HG02970 (cell line): ENCODE measurements at regions not wholly inside any gene's neighbourhood (a gene's known extent, or its start where the extent isn't known, plus 50 kb on each side); places are given as distances from the start of the nearest gene placed in this dataset.
"Not testable (repeated sequence)": the region's sequence is repeated elsewhere in the genome, so short reads cannot be mapped to it uniquely, and the experiment has no call there.

Experiments used
- ATAC-seq: cut with Tn5 transposase; IDR thresholded peaks from one replicate; pipeline ENCODE4 v1.9.1; 2021; ENCODE audit warnings: mild to moderate bottlenecking, moderate library complexity, moderate number of reproducible peaks; ENCODE audit not compliant: unreplicated experiment, low FRiP score

DNA sequence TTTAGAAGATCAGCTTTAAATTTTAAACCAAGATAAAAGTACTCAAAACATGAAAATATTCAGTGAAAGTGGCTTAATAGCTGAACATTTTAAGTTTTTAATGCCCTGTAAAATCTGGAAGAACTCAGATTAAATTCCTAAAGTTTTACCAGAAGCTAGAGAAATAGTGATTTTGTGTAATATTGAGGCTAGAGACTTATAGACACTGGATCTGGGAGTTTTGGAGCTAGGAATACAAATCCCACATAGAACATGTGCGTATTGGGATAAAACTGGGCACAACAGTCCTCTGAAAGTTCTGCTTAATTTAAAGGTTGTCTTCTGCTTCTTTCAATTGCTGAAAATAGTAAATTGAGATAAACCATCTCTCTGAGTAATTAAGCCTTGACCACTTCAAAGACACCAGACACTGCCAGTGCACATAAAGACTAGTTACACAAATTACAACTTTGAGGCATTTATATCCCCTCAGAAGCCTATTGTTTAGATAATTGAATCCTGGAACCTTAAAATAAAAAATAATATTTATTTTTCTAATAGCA, 1382.5 kb downstream of the OTOL1 start:
- ATAC-seq: no peak

GRCh38 chr3:162884373-162884772, 1387.8 kb downstream of the OTOL1 start:
- no peak for ATAC-seq

GRCh38 chr3:162892921-162893793, 1396.5 kb downstream of the OTOL1 start:
- no peak for ATAC-seq

DNA sequence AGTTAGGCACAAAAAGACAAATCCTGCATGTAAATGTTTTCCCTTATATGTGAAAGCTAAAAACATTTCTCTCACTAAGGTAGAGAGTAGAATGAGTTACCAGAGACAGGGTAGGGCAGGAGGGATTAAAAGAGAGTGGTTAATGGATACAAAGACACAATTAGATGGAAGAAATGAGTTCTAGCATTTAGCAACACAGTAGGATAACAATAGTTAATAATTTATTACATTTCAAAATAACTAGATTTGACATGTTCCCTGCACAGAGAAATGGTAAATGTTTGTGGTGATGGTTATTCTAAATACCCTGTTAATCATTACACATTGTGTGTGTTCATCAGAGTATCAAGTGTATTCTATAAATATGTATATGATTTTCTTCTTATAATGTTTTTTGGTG, 1400.7 kb downstream of the OTOL1 start:
- ATAC-seq: no peak

GRCh38 chr3:162932503-162932902, 1435.9 kb downstream of the OTOL1 start:
- ATAC-seq: no peak

DNA sequence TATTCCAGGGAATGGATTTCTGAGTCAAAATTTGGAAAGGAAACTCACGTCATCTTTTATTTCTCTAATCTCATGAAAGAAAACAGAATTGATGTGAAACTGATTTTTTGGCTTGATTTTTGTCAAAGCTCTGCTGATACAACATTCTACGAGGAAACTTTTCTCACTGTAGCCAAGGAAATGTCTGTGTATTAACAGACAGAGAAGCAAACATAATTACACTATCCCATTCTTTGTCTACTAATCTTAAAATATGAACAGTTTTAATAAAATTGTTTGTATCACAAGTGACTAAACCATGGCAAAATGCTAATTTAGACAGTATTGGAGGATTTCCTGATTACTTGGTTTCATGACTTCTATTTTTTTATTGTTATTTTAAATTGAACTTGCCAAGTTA, 1437.0 kb downstream of the OTOL1 start:
- ATAC-seq: no peak

DNA sequence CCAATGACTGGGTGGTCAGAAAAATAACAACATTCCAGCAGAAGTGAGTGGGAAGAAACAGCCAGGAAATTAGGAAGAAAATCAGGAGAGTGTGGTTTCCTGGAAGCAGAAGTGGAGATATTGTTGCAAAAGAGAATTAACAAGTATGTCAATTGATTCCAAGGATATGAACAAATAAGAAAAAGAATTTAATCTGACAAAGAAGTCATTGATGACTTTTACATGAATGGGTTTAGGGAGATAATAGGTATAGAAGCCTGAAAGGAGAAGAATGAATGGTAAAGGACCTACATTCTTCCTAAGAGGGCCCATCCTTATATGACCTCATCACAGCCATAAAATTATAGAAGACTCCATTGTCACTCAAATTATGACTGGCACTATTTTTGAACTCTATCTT, 1440.1 kb downstream of the OTOL1 start:
- ATAC-seq: no peak

- no peak for ATAC-seq
Observed at GRCh38 chr3:162938083-162938482, 1441.5 kb downstream of the OTOL1 start.

DNA sequence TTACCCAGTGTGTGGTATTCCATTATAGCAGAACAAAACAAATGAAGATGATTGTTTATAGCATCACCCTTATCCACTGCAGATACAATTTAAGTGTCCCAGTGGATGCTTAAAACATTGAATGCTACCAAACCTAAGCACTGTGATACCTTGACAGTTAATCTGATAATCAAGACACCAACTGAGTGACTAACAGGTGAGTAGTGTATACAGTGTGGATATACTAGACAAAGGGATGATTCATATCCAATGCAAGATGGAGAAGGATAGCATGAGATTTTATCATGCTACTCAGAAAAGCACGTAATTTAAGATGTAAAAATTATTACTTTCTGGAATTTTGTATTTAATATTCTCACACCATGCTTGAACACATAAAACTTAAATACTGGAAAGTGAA, 1449.0 kb downstream of the OTOL1 start:
- no peak for ATAC-seq

- no peak for ATAC-seq
Observed at GRCh38 chr3:162956711-162957110, 1460.1 kb downstream of the OTOL1 start.

- ATAC-seq: no peak
Observed at GRCh38 chr3:162960269-162960668, 1463.7 kb downstream of the OTOL1 start.

DNA sequence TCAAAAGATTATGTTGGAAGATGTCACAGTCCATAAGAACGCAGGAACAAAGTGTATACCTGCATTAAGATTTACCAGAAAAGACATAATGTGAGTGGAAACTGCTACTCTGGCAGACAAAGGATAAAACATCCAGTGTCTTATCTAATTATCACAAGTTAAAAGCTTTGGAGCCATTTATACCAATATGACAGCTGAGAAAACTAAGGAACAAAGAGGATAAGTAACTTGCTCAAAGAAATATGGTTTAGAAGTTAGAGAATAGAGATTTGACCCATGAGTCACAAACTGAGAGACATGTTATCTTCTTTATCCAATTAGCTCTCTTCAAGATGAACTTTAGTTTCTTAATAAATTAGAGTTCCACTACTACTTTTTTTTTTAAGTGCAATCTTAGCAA, 1473.7 kb downstream of the OTOL1 start:
- no peak for ATAC-seq

DNA sequence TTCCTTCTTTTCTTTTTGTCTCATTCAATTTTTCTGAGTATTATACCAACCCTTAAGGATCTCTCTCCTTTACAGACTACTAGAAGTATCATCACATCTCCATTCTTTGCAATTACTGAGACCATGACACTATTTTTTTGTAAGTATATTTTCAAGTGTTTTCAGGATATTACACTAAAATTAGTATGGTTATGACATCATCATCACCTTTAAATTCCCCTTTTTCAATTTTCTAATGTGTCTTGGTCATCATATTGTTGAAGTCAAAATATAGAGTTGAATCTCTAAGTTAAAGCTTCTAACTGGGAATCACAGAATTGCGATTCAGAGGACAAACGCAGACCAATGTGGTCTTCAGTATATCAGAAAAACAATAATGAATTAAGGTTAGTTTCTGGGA, 1475.1 kb downstream of the OTOL1 start:
- ATAC-seq: no peak

DNA sequence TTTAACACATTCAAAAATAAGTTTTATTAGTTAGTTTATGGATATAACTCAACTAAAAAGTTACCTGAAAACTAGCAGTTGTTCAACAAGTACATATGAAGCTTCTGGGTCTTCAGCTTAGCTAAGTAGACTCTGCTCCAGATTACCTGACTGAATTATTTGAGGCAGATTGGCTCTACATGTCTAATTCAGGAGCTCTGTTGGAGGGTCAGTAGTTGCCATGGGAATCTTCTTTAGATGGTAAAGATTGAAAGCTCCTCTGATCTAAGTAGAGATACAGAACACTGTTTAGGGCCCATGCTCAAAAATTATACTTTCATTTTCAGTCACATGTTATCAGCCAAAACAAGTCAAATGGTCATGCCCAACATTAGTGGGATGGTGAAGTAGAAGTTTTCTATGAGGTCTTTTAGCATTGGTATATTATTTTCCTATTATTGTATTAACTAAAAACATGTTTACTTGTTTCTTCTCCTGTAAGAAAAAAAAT, 1476.9 kb downstream of the OTOL1 start:
- no peak for ATAC-seq

GRCh38 chr3:162978136-162978535, 1481.5 kb downstream of the OTOL1 start:
- no peak for ATAC-seq

- no peak for ATAC-seq
Observed at GRCh38 chr3:162984746-162985145, 1488.1 kb downstream of the OTOL1 start.

GRCh38 chr3:162987085-162987794, 1490.6 kb downstream of the OTOL1 start:
- not testable (repeated sequence) for ATAC-seq

DNA sequence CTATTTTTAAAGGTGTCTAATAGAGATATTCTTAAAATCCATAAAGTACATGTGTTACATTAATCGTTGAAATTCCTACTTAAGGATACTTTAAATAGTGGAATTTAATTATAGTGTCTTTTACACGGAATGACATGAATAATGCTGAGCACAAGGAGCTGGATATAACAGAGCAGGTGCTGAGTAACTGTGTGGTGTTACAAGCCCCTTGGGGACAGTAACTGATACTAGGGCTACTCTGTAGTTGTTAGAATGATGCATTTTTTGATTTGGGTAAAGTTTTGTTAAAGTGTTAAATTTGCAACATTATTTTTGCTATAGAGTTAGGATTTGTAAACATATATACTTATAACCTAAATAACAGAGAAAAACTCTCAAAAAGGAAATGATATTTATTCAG, 1496.1 kb downstream of the OTOL1 start:
- ATAC-seq: no peak

- no peak for ATAC-seq
Observed at GRCh38 chr3:162994165-162994564, 1497.6 kb downstream of the OTOL1 start.

GRCh38 chr3:162996368-162996767, 1499.8 kb downstream of the OTOL1 start:
- no peak for ATAC-seq

- ATAC-seq: no peak
Observed at GRCh38 chr3:162998205-162998604, 1501.6 kb downstream of the OTOL1 start.
